Endothelial cell of umbilical vein (primary cell): ENCODE measurements at regions not wholly inside any gene's neighbourhood (a gene's known extent, or its start where the extent isn't known, plus 50 kb on each side); places are given as distances from the start of the nearest gene placed in this dataset.

ENCODE experiments used
- POLR2A ChIP-seq: IDR thresholded peaks from 2 replicates; pipeline ENCODE4 v1.6.1; 2012; ENCODE audit warnings: low read depth, mild to moderate bottlenecking, control low read depth, low read length
- TF ChIP-seq, protein P1 (sequence below), 2 donors: IDR thresholded peaks; 1 replicate in 1 of 2; 2 replicates in 1 of 2; pipeline ENCODE4 v1.5.1; 2011; ENCODE audit warnings: low read length in 2 of 2, mild to moderate bottlenecking in 2 of 2, moderate library complexity in 2 of 2, control low read depth in 1 of 2, inconsistent platforms in 1 of 2, low read depth in 1 of 2; ENCODE audit not compliant: insufficient read depth in 1 of 2; ENCODE audit errors: extremely low read depth in 1 of 2

DNA sequence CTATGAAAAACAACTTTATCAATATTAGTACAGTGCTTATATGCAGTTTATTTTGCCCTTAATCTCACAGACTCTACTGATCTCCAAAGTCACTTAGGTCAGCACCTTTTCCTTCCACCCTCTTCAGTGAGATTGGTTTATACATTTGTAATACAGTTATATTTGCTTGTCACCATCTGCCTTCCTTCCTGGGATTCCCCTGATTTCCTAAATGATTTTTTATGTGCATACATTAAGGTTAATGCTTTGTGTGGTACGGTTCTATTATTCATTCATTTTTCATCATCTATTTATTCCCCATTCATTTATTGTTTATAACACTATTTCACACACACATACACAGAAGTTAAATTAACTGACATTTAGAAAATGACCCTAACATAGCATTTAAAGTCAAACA lies 419.8 kb upstream of the CDH11 start:
- TF ChIP-seq, protein P1, sequence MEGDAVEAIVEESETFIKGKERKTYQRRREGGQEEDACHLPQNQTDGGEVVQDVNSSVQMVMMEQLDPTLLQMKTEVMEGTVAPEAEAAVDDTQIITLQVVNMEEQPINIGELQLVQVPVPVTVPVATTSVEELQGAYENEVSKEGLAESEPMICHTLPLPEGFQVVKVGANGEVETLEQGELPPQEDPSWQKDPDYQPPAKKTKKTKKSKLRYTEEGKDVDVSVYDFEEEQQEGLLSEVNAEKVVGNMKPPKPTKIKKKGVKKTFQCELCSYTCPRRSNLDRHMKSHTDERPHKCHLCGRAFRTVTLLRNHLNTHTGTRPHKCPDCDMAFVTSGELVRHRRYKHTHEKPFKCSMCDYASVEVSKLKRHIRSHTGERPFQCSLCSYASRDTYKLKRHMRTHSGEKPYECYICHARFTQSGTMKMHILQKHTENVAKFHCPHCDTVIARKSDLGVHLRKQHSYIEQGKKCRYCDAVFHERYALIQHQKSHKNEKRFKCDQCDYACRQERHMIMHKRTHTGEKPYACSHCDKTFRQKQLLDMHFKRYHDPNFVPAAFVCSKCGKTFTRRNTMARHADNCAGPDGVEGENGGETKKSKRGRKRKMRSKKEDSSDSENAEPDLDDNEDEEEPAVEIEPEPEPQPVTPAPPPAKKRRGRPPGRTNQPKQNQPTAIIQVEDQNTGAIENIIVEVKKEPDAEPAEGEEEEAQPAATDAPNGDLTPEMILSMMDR (IDR thresholded peaks at IDR 0.05; ENCODE audit: extremely low read depth in 1 of 2, insufficient read depth in 1 of 2, low read depth in 1 of 2, low read length in 2 of 2), result no peak
- no peak for TF ChIP-seq POLR2A
